Progenitor cell of endocrine pancreas (in vitro differentiated cells): ENCODE measurements at regions not wholly inside any gene's neighbourhood (a gene's known extent, or its start where the extent isn't known, plus 50 kb on each side); places are given as distances from the start of the nearest gene placed in this dataset.

ENCODE experiments used
- DNase-seq: peaks from one replicate; pipeline ENCODE4 v3.0.0; 2021; ENCODE audit warnings: low spot score; ENCODE audit not compliant: unreplicated experiment
- H3K27ac Mint-ChIP-seq: 2 replicates; pipeline ENCODE4 v1.8.0; 2021; ENCODE audit warnings: mild to moderate bottlenecking, moderate library complexity, mixed read lengths
- H3K27me3 Mint-ChIP-seq: 2 replicates; pipeline ENCODE4 v1.8.0; 2021; ENCODE audit warnings: mixed read lengths
- H3K36me3 Mint-ChIP-seq: 2 replicates; pipeline ENCODE4 v1.8.0; 2022; ENCODE audit warnings: mixed read lengths; ENCODE audit not compliant: insufficient read depth
- H3K4me1 Mint-ChIP-seq: 2 replicates; pipeline ENCODE4 v1.8.0; 2021; ENCODE audit warnings: low read depth, mixed read lengths
- H3K4me3 Mint-ChIP-seq: 2 replicates; pipeline ENCODE4 v1.8.0; 2021; ENCODE audit warnings: low read depth, mild to moderate bottlenecking, moderate library complexity, mixed read lengths
- H3K9me3 Mint-ChIP-seq: 2 replicates; pipeline ENCODE4 v1.8.0; 2021; ENCODE audit warnings: low read depth, mixed read lengths
- CTCF ChIP-seq: fragments of 200-600 bp; sonication (generic); IDR thresholded peaks from one replicate; pipeline ENCODE4 v1.5.0; 2021; ENCODE audit warnings: antibody characterized with exemption, mild to moderate bottlenecking; ENCODE audit not compliant: unreplicated experiment

DNA sequence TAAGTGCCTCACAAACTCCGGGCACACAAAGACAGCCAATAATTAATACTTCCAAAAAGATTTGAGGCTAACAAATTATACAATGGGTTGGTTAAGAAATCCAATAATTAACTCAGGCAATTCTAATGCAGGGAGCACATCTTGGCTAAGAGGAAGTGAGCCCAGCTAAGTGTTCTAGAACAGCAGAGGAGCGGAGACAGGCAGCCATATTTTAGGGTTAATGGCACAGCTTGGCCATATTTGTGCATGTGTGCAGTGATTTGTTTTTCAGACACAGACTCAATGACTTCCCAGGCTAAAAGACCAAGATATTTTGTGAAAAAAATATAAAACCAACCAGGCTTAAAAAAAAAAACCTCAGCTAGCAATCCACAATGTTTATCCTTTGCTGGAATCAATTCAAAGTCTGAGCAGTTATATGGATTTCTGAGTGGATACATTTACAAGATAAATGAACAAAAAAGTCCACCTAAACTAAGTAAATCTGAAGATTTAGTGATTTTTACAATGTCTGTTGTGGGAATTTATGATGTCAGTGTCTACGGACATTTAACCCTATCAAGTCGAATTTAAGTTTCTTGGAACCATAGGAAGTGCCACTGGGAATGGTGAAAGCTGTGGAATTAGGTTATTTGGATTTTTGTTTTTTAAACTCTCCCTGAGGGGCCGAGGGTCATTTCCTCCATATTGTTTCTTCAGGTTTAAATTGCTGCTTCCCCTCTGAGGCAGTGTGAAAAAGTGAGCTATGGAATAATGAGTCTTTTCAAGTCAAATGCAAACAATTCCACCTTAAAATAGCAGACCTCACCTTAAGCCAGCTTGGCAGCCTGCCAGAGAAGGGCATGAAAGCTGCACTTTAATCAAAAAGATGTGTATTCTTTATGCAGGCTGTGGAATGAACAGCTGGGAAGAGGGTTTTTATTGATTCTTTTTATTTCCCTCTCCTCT is 413.7 kb upstream of the TBL1XR1 start:
- Mint-ChIP-seq H3K36me3 (no peaks in the 10 kb centered on the region), H3K4me3 (no peak overlapping the region), H3K4me1 (peaks cover 54% of the 10 kb centered on the region)

GRCh38 chr3:177611752-177612334 is 414.6 kb upstream of the TBL1XR1 start:
- DNase-seq = no peak
- Mint-ChIP-seq H3K4me3 (no peak overlapping the region), H3K27ac (no peak overlapping the region), H3K4me1 (peaks cover 52% of the 10 kb centered on the region), H3K9me3 (no peaks in the 10 kb centered on the region), H3K27me3 (no peaks in the 10 kb centered on the region), H3K36me3 (no peaks in the 10 kb centered on the region)
- TF ChIP-seq CTCF = no peak

More for the DNA sequence above, 413.7 kb upstream of the TBL1XR1 start:
- Mint-ChIP-seq H3K9me3 (no peaks in the 10 kb centered on the region), H3K27me3 (no peaks in the 10 kb centered on the region), H3K27ac (peak overlapping the region; percentile 78)
- no peak for DNase-seq
- no peak for TF ChIP-seq CTCF

GRCh38 chr3:177613901-177614300 is 416.6 kb upstream of the TBL1XR1 start:
- Mint-ChIP-seq H3K9me3 (no peaks in the 10 kb centered on the region), H3K27me3 (no peaks in the 10 kb centered on the region), H3K27ac (no peak overlapping the region), H3K36me3 (no peaks in the 10 kb centered on the region), H3K4me1 (peaks cover 34% of the 10 kb centered on the region), H3K4me3 (no peak overlapping the region)
- no peak for DNase-seq
- TF ChIP-seq CTCF = no peak

- Mint-ChIP-seq H3K27me3 (no peaks in the 10 kb centered on the region), H3K27ac (no peak overlapping the region), H3K4me1 (peaks cover 27% of the 10 kb centered on the region), H3K9me3 (no peaks in the 10 kb centered on the region), H3K4me3 (no peak overlapping the region), H3K36me3 (no peaks in the 10 kb centered on the region)
- TF ChIP-seq CTCF = no peak
- DNase-seq = no peak
These were observed 417.7 kb upstream of the TBL1XR1 start for GRCh38 chr3:177615015-177615414.

DNA sequence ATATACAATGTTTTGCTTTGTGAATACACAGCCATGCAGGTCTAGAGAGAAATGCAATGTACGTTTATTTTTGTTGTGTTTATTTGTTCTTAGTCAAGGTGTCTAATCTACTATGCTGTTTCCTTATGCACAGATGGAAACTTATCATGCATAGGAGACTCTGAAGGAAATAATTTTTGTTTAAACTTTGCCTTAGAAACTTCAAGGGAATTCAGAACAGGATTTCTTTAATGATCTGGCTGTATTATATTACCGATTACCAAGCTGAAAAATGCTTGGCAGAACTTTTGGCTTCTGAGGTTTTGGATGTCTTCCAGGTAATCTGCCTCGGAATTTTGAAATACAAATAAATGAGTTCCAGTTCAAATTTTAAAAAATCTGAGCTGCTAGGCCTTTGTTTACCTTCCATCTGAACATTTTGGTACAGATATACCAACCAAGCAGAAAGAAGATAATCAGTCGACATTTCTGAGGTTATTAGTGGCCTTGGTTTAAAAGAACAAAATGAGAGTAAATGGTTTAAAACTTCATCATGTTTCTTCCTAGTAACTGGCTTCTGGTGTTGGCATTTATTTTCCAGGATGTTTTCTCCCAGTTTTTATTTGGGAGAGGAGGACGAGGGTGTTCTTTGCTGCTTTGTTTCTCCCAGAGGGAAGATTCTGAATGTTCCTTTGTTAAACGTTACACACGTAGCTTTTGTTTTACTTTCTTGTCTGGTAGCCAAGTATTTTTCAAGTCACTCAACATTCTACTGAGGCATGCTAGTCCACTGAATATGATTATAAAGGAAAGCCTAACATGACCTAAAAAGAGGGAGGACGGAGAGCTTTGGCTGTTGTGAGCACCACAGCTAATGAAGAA is 421.8 kb upstream of the TBL1XR1 start:
- Mint-ChIP-seq H3K27me3 (no peaks in the 10 kb centered on the region), H3K36me3 (no peaks in the 10 kb centered on the region), H3K27ac (peak overlapping the region; percentile 7), H3K4me1 (peaks cover 7% of the 10 kb centered on the region), H3K4me3 (no peak overlapping the region), H3K9me3 (no peaks in the 10 kb centered on the region)
- no peak for TF ChIP-seq CTCF
- DNase-seq = no peak
